ENCODE measurements at regions not wholly inside any gene's neighbourhood (a gene's known extent, or its start where the extent isn't known, plus 50 kb on each side); places are given as distances from the start of the nearest gene placed in this dataset.

GRCh38 chr4:89535251-89535650 is 227.7 kb upstream of the GPRIN3 start:
- DNase-seq, result no peak
- Histone ChIP-seq H3K9me3 (no peaks in the 10 kb centered on the region), H3K36me3 (no peaks in the 10 kb centered on the region), H3K27me3 (ENCODE audit: low read depth) (no peaks in the 10 kb centered on the region), H3K27ac (no peak overlapping the region), H3K4me1 (no peaks in the 10 kb centered on the region), H3K4me3 (no peak overlapping the region)
- TF ChIP-seq CTCF (IDR thresholded peaks at IDR 0.05), result no peak
- intact Hi-C loops (cut with DNase I), result no loop called here
- ATAC-seq, result no peak

GRCh38 chr4:89534356-89534755 is 226.8 kb upstream of the GPRIN3 start:
- Histone ChIP-seq H3K27ac (no peak overlapping the region), H3K36me3 (no peaks in the 10 kb centered on the region), H3K27me3 (ENCODE audit: low read depth) (no peaks in the 10 kb centered on the region), H3K4me1 (no peaks in the 10 kb centered on the region), H3K9me3 (no peaks in the 10 kb centered on the region), H3K4me3 (no peak overlapping the region)
- ATAC-seq (no peak), DNase-seq (no peak)
- no peak for TF ChIP-seq CTCF (IDR thresholded peaks at IDR 0.05)
- intact Hi-C loops (cut with DNase I), result no loop called here

- Histone ChIP-seq H3K27ac (no peak overlapping the region), H3K4me1 (no peaks in the 10 kb centered on the region), H3K4me3 (no peak overlapping the region), H3K36me3 (no peaks in the 10 kb centered on the region), H3K27me3 (ENCODE audit: low read depth) (no peaks in the 10 kb centered on the region), H3K9me3 (no peaks in the 10 kb centered on the region)
- intact Hi-C loops (cut with DNase I), result no loop called here
- no peak for TF ChIP-seq CTCF (IDR thresholded peaks at IDR 0.05)
- no peak for ATAC-seq
- DNase-seq, result no peak
Observed at GRCh38 chr4:89531932-89532640, 224.5 kb upstream of the GPRIN3 start.

GRCh38 chr4:89528526-89529133 is 221.0 kb upstream of the GPRIN3 start:
- intact Hi-C loops (cut with DNase I), result no loop called here
- Histone ChIP-seq H3K27ac (no peak overlapping the region), H3K4me1 (no peaks in the 10 kb centered on the region), H3K9me3 (no peaks in the 10 kb centered on the region), H3K4me3 (no peak overlapping the region), H3K27me3 (ENCODE audit: low read depth) (no peaks in the 10 kb centered on the region), H3K36me3 (no peaks in the 10 kb centered on the region)
- no peak for TF ChIP-seq CTCF (IDR thresholded peaks at IDR 0.05)
- ATAC-seq, result no peak
- no peak for DNase-seq

GRCh38 chr4:89521826-89522225 is 214.2 kb upstream of the GPRIN3 start:
- DNase-seq (no peak), ATAC-seq (no peak)
- Histone ChIP-seq H3K4me3 (no peak overlapping the region), H3K27ac (no peak overlapping the region), H3K27me3 (ENCODE audit: low read depth) (no peaks in the 10 kb centered on the region), H3K9me3 (no peaks in the 10 kb centered on the region), H3K4me1 (no peaks in the 10 kb centered on the region), H3K36me3 (no peaks in the 10 kb centered on the region)
- intact Hi-C loops (cut with DNase I), result no loop called here
- TF ChIP-seq CTCF (IDR thresholded peaks at IDR 0.05), result no peak
